ENCODE measurements at regions not wholly inside any gene's neighbourhood (a gene's known extent, or its start where the extent isn't known, plus 50 kb on each side); places are given as distances from the start of the nearest gene placed in this dataset.

DNA sequence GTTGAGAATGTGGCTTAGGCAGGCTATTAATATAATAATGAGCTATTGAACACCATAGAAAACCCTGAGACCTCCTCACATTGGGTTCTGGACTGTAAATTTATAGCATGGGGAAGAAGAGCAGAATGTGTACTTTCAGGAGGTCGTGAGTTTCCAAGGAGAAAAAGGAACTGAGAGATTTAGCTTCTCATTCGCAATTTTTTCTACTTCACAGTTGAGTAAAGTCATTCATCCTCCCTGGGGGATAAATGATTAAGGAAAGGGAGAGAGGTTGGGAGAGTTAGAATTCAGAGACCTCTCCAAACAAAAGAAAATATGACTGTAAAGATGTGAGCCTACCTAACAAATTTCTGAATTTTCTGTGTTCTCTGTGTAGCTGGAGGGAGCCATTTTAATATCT lies 205.8 kb upstream of the CYRIA start:
- TF ChIP-seq, protein P1, sequence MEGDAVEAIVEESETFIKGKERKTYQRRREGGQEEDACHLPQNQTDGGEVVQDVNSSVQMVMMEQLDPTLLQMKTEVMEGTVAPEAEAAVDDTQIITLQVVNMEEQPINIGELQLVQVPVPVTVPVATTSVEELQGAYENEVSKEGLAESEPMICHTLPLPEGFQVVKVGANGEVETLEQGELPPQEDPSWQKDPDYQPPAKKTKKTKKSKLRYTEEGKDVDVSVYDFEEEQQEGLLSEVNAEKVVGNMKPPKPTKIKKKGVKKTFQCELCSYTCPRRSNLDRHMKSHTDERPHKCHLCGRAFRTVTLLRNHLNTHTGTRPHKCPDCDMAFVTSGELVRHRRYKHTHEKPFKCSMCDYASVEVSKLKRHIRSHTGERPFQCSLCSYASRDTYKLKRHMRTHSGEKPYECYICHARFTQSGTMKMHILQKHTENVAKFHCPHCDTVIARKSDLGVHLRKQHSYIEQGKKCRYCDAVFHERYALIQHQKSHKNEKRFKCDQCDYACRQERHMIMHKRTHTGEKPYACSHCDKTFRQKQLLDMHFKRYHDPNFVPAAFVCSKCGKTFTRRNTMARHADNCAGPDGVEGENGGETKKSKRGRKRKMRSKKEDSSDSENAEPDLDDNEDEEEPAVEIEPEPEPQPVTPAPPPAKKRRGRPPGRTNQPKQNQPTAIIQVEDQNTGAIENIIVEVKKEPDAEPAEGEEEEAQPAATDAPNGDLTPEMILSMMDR (IDR thresholded peaks at IDR 0.05; ENCODE audit: insufficient read depth, low read length, severe bottlenecking): no peak
- H3K4me3 ChIP-seq (ENCODE audit: low read depth, low read length): no peak overlapping the region
- FAIRE-seq (no peak), DNase-seq (ENCODE audit: low read depth) (no peak)
- no peaks in the 10 kb centered on the region for H3K27me3 ChIP-seq (ENCODE audit: control insufficient read depth, insufficient read depth, low read length)
- H3K36me3 ChIP-seq (ENCODE audit: control insufficient read depth, insufficient read depth, low read length): no peaks in the 10 kb centered on the region

DNA sequence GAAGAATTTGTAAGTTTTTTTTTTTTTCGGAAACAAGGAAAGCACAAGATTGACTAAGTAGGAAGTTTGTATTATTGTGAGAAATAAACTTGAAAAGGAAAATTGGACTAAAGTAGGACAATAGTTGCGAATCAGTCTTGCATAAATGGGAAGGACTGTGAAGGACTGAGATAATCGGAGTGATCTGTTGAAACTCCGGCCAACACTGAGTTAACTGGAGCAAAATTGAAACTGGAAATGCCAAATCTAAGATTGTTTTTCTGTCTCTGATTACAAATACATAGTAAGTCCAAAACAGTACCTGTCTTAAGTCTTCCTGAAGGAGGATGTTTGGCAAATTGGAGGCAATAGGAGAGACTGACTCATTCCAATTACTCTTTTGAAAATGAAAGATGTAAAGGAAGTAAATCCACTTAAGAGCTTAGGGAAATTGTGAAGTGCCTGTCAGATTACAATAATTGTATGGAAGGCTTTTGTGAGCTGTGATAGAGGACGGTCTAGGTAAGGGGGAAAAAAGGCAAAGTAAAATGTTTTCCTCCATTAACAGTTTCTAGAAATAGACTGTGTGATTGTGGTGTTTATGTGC lies 204.9 kb upstream of the CYRIA start:
- TF ChIP-seq, protein P1 (IDR thresholded peaks at IDR 0.05; ENCODE audit: insufficient read depth, low read length, severe bottlenecking): no peak
- FAIRE-seq (no peak), DNase-seq (ENCODE audit: low read depth) (peak; percentile 44)
- H3K27me3 ChIP-seq (ENCODE audit: control insufficient read depth, insufficient read depth, low read length): no peaks in the 10 kb centered on the region
- H3K36me3 ChIP-seq (ENCODE audit: control insufficient read depth, insufficient read depth, low read length): no peaks in the 10 kb centered on the region
- no peak overlapping the region for H3K4me3 ChIP-seq (ENCODE audit: low read depth, low read length)

DNA sequence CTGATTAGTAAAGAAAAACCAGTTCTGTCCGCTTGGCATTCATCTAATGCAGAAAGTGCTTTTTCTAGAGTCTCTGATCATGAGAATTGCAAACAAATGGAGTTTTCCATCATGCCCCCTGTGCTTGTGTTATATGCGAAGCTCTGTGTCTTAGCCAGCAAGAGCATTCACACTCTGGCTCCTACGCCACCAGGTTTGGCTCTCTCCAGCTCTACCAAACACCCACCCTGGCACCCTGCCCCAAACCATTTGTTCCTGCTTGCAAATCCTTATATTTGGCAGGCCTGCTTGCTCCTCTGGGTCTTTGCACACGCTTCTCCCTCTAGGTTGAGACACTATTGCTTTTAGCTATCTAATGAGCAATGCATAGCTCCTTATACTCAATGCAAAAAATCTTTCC lies 204.1 kb upstream of the CYRIA start:
- H3K4me3 ChIP-seq (ENCODE audit: low read depth, low read length): no peak overlapping the region
- no peak for FAIRE-seq
- TF ChIP-seq, protein P1 (IDR thresholded peaks at IDR 0.05; ENCODE audit: insufficient read depth, low read length, severe bottlenecking): no peak

GRCh38 chr2:16862471-16862870 lies 196.8 kb upstream of the CYRIA start:
- FAIRE-seq: no peak
- no peaks in the 10 kb centered on the region for H3K27me3 ChIP-seq (ENCODE audit: control insufficient read depth, insufficient read depth, low read length)
- no peak for DNase-seq (ENCODE audit: low read depth)
- TF ChIP-seq, protein P1 (IDR thresholded peaks at IDR 0.05; ENCODE audit: insufficient read depth, low read length, severe bottlenecking): no peak
- no peak overlapping the region for H3K4me3 ChIP-seq (ENCODE audit: low read depth, low read length)
- no peaks in the 10 kb centered on the region for H3K36me3 ChIP-seq (ENCODE audit: control insufficient read depth, insufficient read depth, low read length)

More for the DNA sequence above, 204.1 kb upstream of the CYRIA start:
- Histone ChIP-seq H3K36me3 (ENCODE audit: control insufficient read depth, insufficient read depth, low read length) (no peaks in the 10 kb centered on the region), H3K27me3 (ENCODE audit: control insufficient read depth, insufficient read depth, low read length) (no peaks in the 10 kb centered on the region)
- no peak for DNase-seq (ENCODE audit: low read depth)

DNA sequence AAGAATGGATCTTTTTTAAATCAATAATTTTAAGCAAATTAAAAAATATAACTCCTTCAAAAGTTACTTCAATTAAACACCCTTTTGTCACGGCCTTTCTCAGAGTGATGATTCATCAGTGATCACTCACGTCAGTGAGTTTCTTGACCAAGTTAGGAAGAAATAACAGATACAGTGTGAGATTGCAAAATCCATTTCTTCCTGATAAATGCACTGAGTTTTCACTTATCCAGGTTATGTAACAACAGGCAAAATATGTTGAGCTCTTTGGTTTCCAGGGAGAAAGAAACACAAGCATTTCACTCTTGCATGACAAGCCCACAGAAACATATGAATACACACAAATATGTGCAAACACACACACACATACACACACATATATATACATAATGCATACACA lies 195.9 kb upstream of the CYRIA start:
- Histone ChIP-seq H3K36me3 (ENCODE audit: control insufficient read depth, insufficient read depth, low read length) (no peaks in the 10 kb centered on the region), H3K4me3 (ENCODE audit: low read depth, low read length) (no peak overlapping the region), H3K27me3 (ENCODE audit: control insufficient read depth, insufficient read depth, low read length) (no peaks in the 10 kb centered on the region)
- DNase-seq (ENCODE audit: low read depth) (peak; percentile 98), FAIRE-seq (no peak)
- TF ChIP-seq, protein P1 (IDR thresholded peaks at IDR 0.05; ENCODE audit: insufficient read depth, low read length, severe bottlenecking): no peak

GRCh38 chr2:16861111-16861510 lies 195.5 kb upstream of the CYRIA start:
- TF ChIP-seq, protein P1 (IDR thresholded peaks at IDR 0.05; ENCODE audit: insufficient read depth, low read length, severe bottlenecking): no peak
- Histone ChIP-seq H3K27me3 (ENCODE audit: control insufficient read depth, insufficient read depth, low read length) (no peaks in the 10 kb centered on the region), H3K4me3 (ENCODE audit: low read depth, low read length) (no peak overlapping the region), H3K36me3 (ENCODE audit: control insufficient read depth, insufficient read depth, low read length) (no peaks in the 10 kb centered on the region)
- FAIRE-seq (no peak), DNase-seq (ENCODE audit: low read depth) (peak; percentile 10)

Data from bronchial epithelial cell (primary cell).